Testis (tissue), 2 donors: ENCODE measurements at regions not wholly inside any gene's neighbourhood (a gene's known extent, or its start where the extent isn't known, plus 50 kb on each side); places are given as distances from the start of the nearest gene placed in this dataset.

ENCODE experiments used
- CTCF ChIP-seq, 3 experiments: fragments of 450-650 bp in 2 of 3; fragments of 200-600 bp in 1 of 3; sonication (generic) in 1 of 3; IDR thresholded peaks; one replicate each; pipeline ENCODE4 v1.5.1; 2016 to 2019; ENCODE audit warnings: antibody characterized with exemption in 3 of 3, mild to moderate bottlenecking in 2 of 3, moderate library complexity in 1 of 3
- POLR2A ChIP-seq: fragments of 450-650 bp; IDR thresholded peaks from one replicate; pipeline ENCODE4 v1.6.1; 2017; ENCODE audit warnings: antibody characterized with exemption, mild to moderate bottlenecking, moderate library complexity

GRCh38 chr10:83809001-83809400 lies 330.3 kb upstream of the GHITM start:
- TF ChIP-seq CTCF (IDR thresholded peaks at IDR 0.05) = no peak
- no peak for TF ChIP-seq POLR2A
